ENCODE measurements at regions not wholly inside any gene's neighbourhood (a gene's known extent, or its start where the extent isn't known, plus 50 kb on each side); places are given as distances from the start of the nearest gene placed in this dataset.

DNA sequence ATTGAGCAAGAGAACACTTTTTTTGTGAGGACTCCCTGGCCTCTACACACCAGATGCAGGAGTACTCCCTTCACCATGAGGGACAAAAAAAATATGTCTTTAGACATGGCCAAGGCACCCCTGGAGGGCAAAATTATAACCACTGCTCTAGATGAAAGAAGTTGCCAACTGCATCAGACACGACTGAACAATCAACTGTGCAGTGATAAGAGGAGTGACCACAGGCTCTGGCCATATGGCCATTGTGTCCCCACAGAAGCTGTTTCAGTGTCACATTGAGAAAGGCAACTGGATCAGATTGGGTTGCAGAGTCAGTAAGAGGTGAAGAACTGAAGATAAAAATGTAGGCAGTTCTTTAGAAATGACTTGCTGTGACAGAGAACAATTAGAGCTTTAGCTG lies 85.7 kb downstream of the C6orf118 start:
- no peak for TF ChIP-seq POLR2A (IDR thresholded peaks at IDR 0.05)
- no peak for TF ChIP-seq EP300 (IDR thresholded peaks at IDR 0.05)

Measured in tibial nerve (tissue), 3 donors.